Limb (tissue), 2 donors: ENCODE measurements at regions not wholly inside any gene's neighbourhood (a gene's known extent, or its start where the extent isn't known, plus 50 kb on each side); places are given as distances from the start of the nearest gene placed in this dataset.

Experiments used
- DNase-seq, 2 donors: peaks; one replicate each; pipeline ENCODE4 v3.0.0-alpha.2; 2016; ENCODE audit errors: extremely low spot score in 2 of 2

GRCh38 chr5:167779644-167780043 is 511.8 kb upstream of the WWC1 start:
- no peak for DNase-seq

GRCh38 chr5:167780177-167780576 is 511.3 kb upstream of the WWC1 start:
- DNase-seq, result no peak

GRCh38 chr5:167783145-167783817 is 508.2 kb upstream of the WWC1 start:
- no peak for DNase-seq

- no peak for DNase-seq
These were observed 506.3 kb upstream of the WWC1 start for GRCh38 chr5:167785106-167785505.

- DNase-seq, result no peak
These were observed 505.5 kb upstream of the WWC1 start for GRCh38 chr5:167785901-167786300.

GRCh38 chr5:167786871-167787578 is 504.4 kb upstream of the WWC1 start:
- DNase-seq, result no peak

- no peak for DNase-seq
These were observed 501.4 kb upstream of the WWC1 start for GRCh38 chr5:167790045-167790444.

GRCh38 chr5:167790462-167791260 is 500.8 kb upstream of the WWC1 start:
- no peak for DNase-seq

- DNase-seq, result no peak
These were observed 498.9 kb upstream of the WWC1 start for GRCh38 chr5:167792514-167792913.

- no peak for DNase-seq
These were observed 497.7 kb upstream of the WWC1 start for GRCh38 chr5:167793700-167794099.

GRCh38 chr5:167794121-167794520 is 497.3 kb upstream of the WWC1 start:
- DNase-seq, result no peak

GRCh38 chr5:167796672-167797071 is 494.8 kb upstream of the WWC1 start:
- DNase-seq, result no peak

- DNase-seq, result no peak
These were observed 493.5 kb upstream of the WWC1 start for GRCh38 chr5:167797933-167798332.

GRCh38 chr5:167798448-167798847 is 493.0 kb upstream of the WWC1 start:
- no peak for DNase-seq

- no peak for DNase-seq
These were observed 491.0 kb upstream of the WWC1 start for GRCh38 chr5:167800427-167800826.

GRCh38 chr5:167801999-167802398 is 489.4 kb upstream of the WWC1 start:
- DNase-seq, result no peak

GRCh38 chr5:167802755-167803431 is 488.6 kb upstream of the WWC1 start:
- no peak for DNase-seq

GRCh38 chr5:167804512-167805220 is 486.8 kb upstream of the WWC1 start:
- DNase-seq, result no peak

GRCh38 chr5:167810573-167810972 is 480.9 kb upstream of the WWC1 start:
- no peak for DNase-seq

- no peak for DNase-seq
These were observed 478.6 kb upstream of the WWC1 start for GRCh38 chr5:167812871-167813270.

- no peak for DNase-seq
These were observed 478.1 kb upstream of the WWC1 start for GRCh38 chr5:167813389-167813788.
